GM12878 (cell line): ENCODE measurements at regions not wholly inside any gene's neighbourhood (a gene's known extent, or its start where the extent isn't known, plus 50 kb on each side); places are given as distances from the start of the nearest gene placed in this dataset.

Source experiments
- ATAC-seq: fragments of 200-7000 bp; cut with Tn5 transposase; 3 replicates; pipeline ENCODE4 v1.9.1; 2020; ENCODE audit warnings: mild to moderate bottlenecking, moderate library complexity
- BruUV-seq: library from RNA; stranded (reverse); fragments of 400-500 nt; replicated peaks from 2 replicates; lab custom pipeline; 2021; lab: Mats Ljungman, UMichigan
- CTCF ChIA-PET: fragments of 300-600 bp; sonication (Branson Sonifier 250); formaldehyde crosslinking; extraction: SDS; loops from one replicate; lab custom pipeline; 2021; ENCODE audit warnings: inconsistent platforms; lab: Yijun Ruan, JAX
- POLR2A ChIA-PET: fragments of 350-600 bp; formaldehyde crosslinking; extraction: SDS; loops from one replicate; lab custom pipeline; 2021; ENCODE audit warnings: inconsistent platforms; lab: Charles Lee
- RAD21 ChIA-PET: fragments of 300-600 bp; sonication (Branson Sonifier 250); formaldehyde crosslinking; loops from one replicate; lab custom pipeline; 2023; ENCODE audit warnings: antibody characterized with exemption; ENCODE audit not compliant: unreplicated experiment; lab: Charles Lee
- SMC1A ChIA-PET: fragments of 300-600 bp; sonication (Branson Sonifier 250); formaldehyde crosslinking; loops from one replicate; lab custom pipeline; 2023; ENCODE audit not compliant: unreplicated experiment, uncharacterized antibody; lab: Charles Lee
- DNase-seq: peaks from one replicate; pipeline ENCODE4 v3.0.0-alpha.2; 2011; ENCODE audit warnings: low read depth, low spot score
- FAIRE-seq: peaks from 3 replicates; lab custom pipeline; 2011; peaks lifted over from hg19 to GRCh38; lab: Jason Lieb, UNC
- H2AFZ ChIP-seq: 2 replicates; pipeline ENCODE4 v1.6.0; 2011; ENCODE audit warnings: low read depth, low read length, control low read depth; ENCODE audit not compliant: control insufficient read depth
- H3K27ac ChIP-seq: 2 replicates; pipeline ENCODE4 v1.5.1; 2011; ENCODE audit warnings: control low read depth; ENCODE audit not compliant: control insufficient read depth, insufficient read depth
- H3K27me3 ChIP-seq, 2 experiments: replicated peaks in 1 of 2; 2 replicates each; pipeline versions ENCODE4 v1.6.0 to v1.6.1; 2011; ENCODE audit warnings: low read length in 1 of 2; ENCODE audit not compliant: control insufficient read depth in 2 of 2, insufficient read depth in 2 of 2
- H3K36me3 ChIP-seq, 2 experiments: 2 replicates each; pipeline ENCODE4 v1.5.1; 2011; ENCODE audit warnings: low read length in 1 of 2; ENCODE audit not compliant: control insufficient read depth in 2 of 2, insufficient read depth in 2 of 2
- H3K4me1 ChIP-seq: 2 replicates; pipeline ENCODE4 v1.6.1; 2011; ENCODE audit warnings: mild to moderate bottlenecking, low read length, moderate library complexity, mixed read lengths; ENCODE audit not compliant: control insufficient read depth, insufficient read depth
- H3K4me2 ChIP-seq: 2 replicates; pipeline ENCODE4 v1.6.0; 2011; ENCODE audit warnings: control low read depth; ENCODE audit not compliant: control insufficient read depth, insufficient read depth
- H3K4me3 ChIP-seq: fragments of 200-600 bp; sonication (generic); 2 replicates; pipeline ENCODE4 v1.5.1; 2016
- H3K79me2 ChIP-seq: 2 replicates; pipeline ENCODE4 v1.6.0; 2011; ENCODE audit warnings: low read length; ENCODE audit not compliant: control insufficient read depth, insufficient read depth
- H3K9ac ChIP-seq: 2 replicates; pipeline ENCODE4 v1.8.0; 2011; ENCODE audit warnings: low read length, control low read depth, mixed read lengths; ENCODE audit not compliant: control insufficient read depth, insufficient read depth
- H3K9me3 ChIP-seq: replicated peaks from 3 replicates; pipeline ENCODE4 v1.5.1; 2011; ENCODE audit warnings: mild to moderate bottlenecking, low read length; ENCODE audit not compliant: control insufficient read depth, insufficient read depth
- H4K20me1 ChIP-seq: 2 replicates; pipeline ENCODE4 v1.6.0; 2011; ENCODE audit not compliant: control insufficient read depth, insufficient read depth
- HDAC6 ChIP-seq: fragments of 200-600 bp; sonication (generic); IDR thresholded peaks from one replicate; pipeline ENCODE4 v1.8.0; 2017; ENCODE audit warnings: antibody characterized with exemption; ENCODE audit not compliant: unreplicated experiment
- IKZF2 ChIP-seq, 2 experiments: fragments of 450-650 bp; IDR thresholded peaks; 2 replicates each; pipeline ENCODE4 v1.6.1; 2017; ENCODE audit warnings: mild to moderate bottlenecking in 2 of 2, moderate library complexity in 2 of 2
- NR2C1 ChIP-seq: fragments of 450-650 bp; IDR thresholded peaks from 2 replicates; pipeline ENCODE4 v1.6.1; 2017; ENCODE audit warnings: antibody characterized with exemption, mild to moderate bottlenecking, moderate library complexity
- PAX5 ChIP-seq: IDR thresholded peaks from 2 replicates; pipeline ENCODE4 v1.6.1; 2011; ENCODE audit warnings: low read depth, low read length, borderline replicate concordance
- RCOR1 ChIP-seq: conservative IDR thresholded peaks from 2 replicates; pipeline ENCODE4 v1.6.1; 2012; ENCODE audit warnings: low read depth, low read length, improper control_type of control experiment
- RUNX3 ChIP-seq: IDR thresholded peaks from 2 replicates; pipeline ENCODE4 v1.6.1; 2012; ENCODE audit warnings: low read length, inconsistent platforms
- ZBED1 ChIP-seq: IDR thresholded peaks from 2 replicates; pipeline ENCODE4 v1.6.1; 2016; ENCODE audit warnings: borderline replicate concordance
- WGBS: methylation state at CpG from one replicate; pipeline ENCODE4 v1.1.6; 2016; ENCODE audit warnings: low lambda C conversion rate; ENCODE audit not compliant: insufficient replicate concordance, insufficient coverage; ENCODE audit errors: missing lambda C conversion rate; 5-methylcytosine and 5-hydroxymethylcytosine counted together
- in situ Hi-C: fragments of 300-500 bp; cut with MboI; formaldehyde crosslinking; loops from 9 replicates; pipeline ENCODE4 v1.14.3; 2018; ENCODE audit warnings: mixed read lengths
- intact Hi-C: fragments of 100-400 bp; cut with micrococcal nuclease; formaldehyde crosslinking; loops from one replicate; pipeline ENCODE4 v1.14.2; 2022; ENCODE audit not compliant: unreplicated experiment
- TF ChIP-seq, protein P1 (sequence below): fragments of 450-650 bp; conservative IDR thresholded peaks from 2 replicates; pipeline ENCODE4 v1.6.1; 2017; ENCODE audit warnings: mild to moderate bottlenecking, moderate library complexity

DNA sequence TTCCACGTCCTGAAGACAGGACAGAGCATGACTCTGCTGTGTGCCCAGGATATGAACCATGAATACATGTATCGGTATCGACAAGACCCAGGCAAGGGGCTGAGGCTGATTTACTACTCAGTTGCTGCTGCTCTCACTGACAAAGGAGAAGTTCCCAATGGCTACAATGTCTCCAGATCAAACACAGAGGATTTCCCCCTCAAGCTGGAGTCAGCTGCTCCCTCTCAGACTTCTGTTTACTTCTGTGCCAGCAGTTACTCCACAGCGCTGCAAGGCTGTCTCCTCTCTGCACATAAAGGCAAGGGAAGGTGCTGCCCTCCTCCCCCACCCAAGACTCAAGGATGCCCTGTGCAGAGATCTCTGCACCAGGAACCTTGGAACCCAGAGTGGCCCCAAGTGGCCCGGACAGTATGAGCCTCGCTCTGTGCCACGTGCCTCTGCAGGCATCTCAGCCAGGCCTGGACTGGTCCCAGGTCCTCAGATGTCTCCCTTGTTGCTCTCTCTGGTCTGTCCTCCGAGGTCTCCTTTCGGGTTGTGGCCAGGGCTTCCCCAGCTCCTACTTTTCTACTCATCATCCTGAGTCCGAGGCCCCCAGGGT, 230.3 kb upstream of the PRSS58 start:
- no peaks in the 10 kb centered on the region for H3K9me3 ChIP-seq
- no TSS peak for BruUV-seq
- POLR2A ChIA-PET, result no interaction called here
- H3K4me3 ChIP-seq, result no peak overlapping the region
- RAD21 ChIA-PET, result no interaction called here
- TF ChIP-seq IKZF2 (IDR thresholded peaks at IDR 0.05) (no peak), PAX5 (no peak), RCOR1 (no peak), RUNX3 (no peak), NR2C1 (no peak), HDAC6 (no peak), ZBED1 (no peak)
- TF ChIP-seq, protein P1, sequence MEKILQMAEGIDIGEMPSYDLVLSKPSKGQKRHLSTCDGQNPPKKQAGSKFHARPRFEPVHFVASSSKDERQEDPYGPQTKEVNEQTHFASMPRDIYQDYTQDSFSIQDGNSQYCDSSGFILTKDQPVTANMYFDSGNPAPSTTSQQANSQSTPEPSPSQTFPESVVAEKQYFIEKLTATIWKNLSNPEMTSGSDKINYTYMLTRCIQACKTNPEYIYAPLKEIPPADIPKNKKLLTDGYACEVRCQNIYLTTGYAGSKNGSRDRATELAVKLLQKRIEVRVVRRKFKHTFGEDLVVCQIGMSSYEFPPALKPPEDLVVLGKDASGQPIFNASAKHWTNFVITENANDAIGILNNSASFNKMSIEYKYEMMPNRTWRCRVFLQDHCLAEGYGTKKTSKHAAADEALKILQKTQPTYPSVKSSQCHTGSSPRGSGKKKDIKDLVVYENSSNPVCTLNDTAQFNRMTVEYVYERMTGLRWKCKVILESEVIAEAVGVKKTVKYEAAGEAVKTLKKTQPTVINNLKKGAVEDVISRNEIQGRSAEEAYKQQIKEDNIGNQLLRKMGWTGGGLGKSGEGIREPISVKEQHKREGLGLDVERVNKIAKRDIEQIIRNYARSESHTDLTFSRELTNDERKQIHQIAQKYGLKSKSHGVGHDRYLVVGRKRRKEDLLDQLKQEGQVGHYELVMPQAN, result no peak
- SMC1A ChIA-PET, result interaction anchor here (1.2 kb wide), 1 partner anchor 12 kb away, joined by 3 read pairs; no protein-coding TSS in a partner anchor
- H3K27ac ChIP-seq, result no peak overlapping the region
- intact Hi-C loops, result no loop called here
- no peaks in the 10 kb centered on the region for H3K79me2 ChIP-seq
- no peaks in the 10 kb centered on the region; the same call in 1 of the 2 replicates for H3K4me1 ChIP-seq
- CTCF ChIA-PET, result interaction anchor here (2.0 to 13.2 kb wide), 3 partner anchors 6 to 24 kb away, joined by 10 to 205 read pairs (median 120); no protein-coding TSS in a partner anchor
- no peak overlapping the region for H2AFZ ChIP-seq
- in situ Hi-C loops, result no loop called here
- no peaks in the 10 kb centered on the region for H4K20me1 ChIP-seq
- H3K27me3 ChIP-seq, result no peaks in the 10 kb centered on the region; a peak in 1 of 4 replicates
- no peak for DNase-seq
- FAIRE-seq, result no peak
- ATAC-seq, result no peak
- no peaks in the 10 kb centered on the region for H3K36me3 ChIP-seq
- no peak overlapping the region for H3K4me2 ChIP-seq
- WGBS, result 45% methylated on average over 10 of the region's 10 CpGs
- H3K9ac ChIP-seq, result no peak overlapping the region
